Sigmoid colon (tissue), 4 donors: ENCODE measurements at regions not wholly inside any gene's neighbourhood (a gene's known extent, or its start where the extent isn't known, plus 50 kb on each side); places are given as distances from the start of the nearest gene placed in this dataset.

Experiments used
- EP300 ChIP-seq, 4 donors: sonication (generic); formaldehyde crosslinking; IDR thresholded peaks; one replicate each; pipeline ENCODE4 v1.6.1; 2017; ENCODE audit warnings: antibody characterized with exemption in 4 of 4
- POLR2A ChIP-seq, 2 donors: fragments of 450-650 bp; IDR thresholded peaks; one replicate each; pipeline ENCODE4 v1.6.1; 2016; ENCODE audit warnings: antibody characterized with exemption in 2 of 2, mild to moderate bottlenecking in 2 of 2, moderate library complexity in 2 of 2
- TF ChIP-seq, protein P1 (sequence below), 4 experiments: fragments of 450-650 bp in 3 of 4; fragments of 200-600 bp in 1 of 4; IDR thresholded peaks; one replicate each; pipeline ENCODE4 v1.5.1; 2016 to 2019; ENCODE audit warnings: antibody characterized with exemption in 4 of 4, mild to moderate bottlenecking in 3 of 4, moderate library complexity in 2 of 4

- TF ChIP-seq, protein P1, sequence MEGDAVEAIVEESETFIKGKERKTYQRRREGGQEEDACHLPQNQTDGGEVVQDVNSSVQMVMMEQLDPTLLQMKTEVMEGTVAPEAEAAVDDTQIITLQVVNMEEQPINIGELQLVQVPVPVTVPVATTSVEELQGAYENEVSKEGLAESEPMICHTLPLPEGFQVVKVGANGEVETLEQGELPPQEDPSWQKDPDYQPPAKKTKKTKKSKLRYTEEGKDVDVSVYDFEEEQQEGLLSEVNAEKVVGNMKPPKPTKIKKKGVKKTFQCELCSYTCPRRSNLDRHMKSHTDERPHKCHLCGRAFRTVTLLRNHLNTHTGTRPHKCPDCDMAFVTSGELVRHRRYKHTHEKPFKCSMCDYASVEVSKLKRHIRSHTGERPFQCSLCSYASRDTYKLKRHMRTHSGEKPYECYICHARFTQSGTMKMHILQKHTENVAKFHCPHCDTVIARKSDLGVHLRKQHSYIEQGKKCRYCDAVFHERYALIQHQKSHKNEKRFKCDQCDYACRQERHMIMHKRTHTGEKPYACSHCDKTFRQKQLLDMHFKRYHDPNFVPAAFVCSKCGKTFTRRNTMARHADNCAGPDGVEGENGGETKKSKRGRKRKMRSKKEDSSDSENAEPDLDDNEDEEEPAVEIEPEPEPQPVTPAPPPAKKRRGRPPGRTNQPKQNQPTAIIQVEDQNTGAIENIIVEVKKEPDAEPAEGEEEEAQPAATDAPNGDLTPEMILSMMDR (IDR thresholded peaks at IDR 0.05), result no peak
- TF ChIP-seq EP300 (IDR thresholded peaks at IDR 0.05), result no peak
- no peak for TF ChIP-seq POLR2A (IDR thresholded peaks at IDR 0.05)
Observed at GRCh38 chr12:27161458-27162228, 79.3 kb upstream of the C12orf71 start.
